ENCODE measurements at regions not wholly inside any gene's neighbourhood (a gene's known extent, or its start where the extent isn't known, plus 50 kb on each side); places are given as distances from the start of the nearest gene placed in this dataset.

- TF ChIP-seq SP1 (CRISPR knock-in tag; conservative IDR thresholded peaks at IDR 0.05) (no peak), CTCF (IDR thresholded peaks at IDR 0.05) (no peak), MAX (CRISPR knock-in tag; IDR thresholded peaks at IDR 0.05) (no peak)
Observed at GRCh38 chr12:125340791-125341190, 275.6 kb downstream of the AACS start.
